Breast epithelium (tissue), 3 donors: ENCODE measurements at regions not wholly inside any gene's neighbourhood (a gene's known extent, or its start where the extent isn't known, plus 50 kb on each side); places are given as distances from the start of the nearest gene placed in this dataset.
A peak's percentile ranks its signal among the peaks of the same experiment; 100 is the strongest.

Experiments used
- CTCF ChIP-seq, 3 donors: fragments of 450-650 bp; IDR thresholded peaks; one replicate each; pipeline ENCODE4 v1.5.1; 2016 to 2017; ENCODE audit warnings: antibody characterized with exemption in 3 of 3, mild to moderate bottlenecking in 3 of 3, moderate library complexity in 3 of 3
- POLR2A ChIP-seq: fragments of 450-650 bp; IDR thresholded peaks from one replicate; pipeline ENCODE4 v1.6.1; 2016; ENCODE audit warnings: antibody characterized with exemption, mild to moderate bottlenecking, moderate library complexity
- POLR2AphosphoS5 ChIP-seq, 3 donors: sonication (generic); formaldehyde crosslinking; IDR thresholded peaks; one replicate each; pipeline ENCODE4 v1.6.1; 2017; ENCODE audit warnings: antibody characterized with exemption in 3 of 3

- no peak for TF ChIP-seq POLR2AphosphoS5 (IDR thresholded peaks at IDR 0.05)
- TF ChIP-seq POLR2A, result no peak
- peak in 1 of 3 donors; percentile 47 for TF ChIP-seq CTCF (IDR thresholded peaks at IDR 0.05)
Observed at GRCh38 chr11:90288212-90288821, 65.5 kb upstream of the CHORDC1 start.
